WERI-Rb-1 (cell line): ENCODE measurements at regions not wholly inside any gene's neighbourhood (a gene's known extent, or its start where the extent isn't known, plus 50 kb on each side); places are given as distances from the start of the nearest gene placed in this dataset.

Experiments
- DNase-seq: peaks from one replicate; pipeline ENCODE4 v3.0.0-alpha.2; 2020
- H3K27ac ChIP-seq: fragments of 250-450 bp; sonication (Bioruptor Pico); 2 replicates; pipeline ENCODE4 v1.5.1; 2020; ENCODE audit warnings: mild to moderate bottlenecking, moderate library complexity
- H3K27me3 ChIP-seq: fragments of 250-450 bp; sonication (Bioruptor Pico); 2 replicates; pipeline ENCODE4 v1.5.1; 2021; ENCODE audit warnings: mild to moderate bottlenecking, low read depth, moderate library complexity; ENCODE audit not compliant: insufficient read depth, severe bottlenecking
- H3K36me3 ChIP-seq: fragments of 250-450 bp; sonication (Bioruptor Pico); 2 replicates; pipeline ENCODE4 v1.5.1; 2020; ENCODE audit warnings: mild to moderate bottlenecking, moderate library complexity
- H3K4me3 ChIP-seq: 2 replicates; pipeline ENCODE4 v1.5.1; 2011; ENCODE audit warnings: low read depth, mild to moderate bottlenecking, control low read depth, low read length
- H3K9me3 ChIP-seq: fragments of 250-450 bp; sonication (Bioruptor Pico); 2 replicates; pipeline ENCODE4 v1.5.1; 2021; ENCODE audit warnings: mild to moderate bottlenecking, moderate library complexity; ENCODE audit not compliant: severe bottlenecking
- TF ChIP-seq, protein P1 (sequence below): IDR thresholded peaks from 2 replicates; pipeline ENCODE4 v1.5.1; 2011; ENCODE audit warnings: low read depth, mild to moderate bottlenecking, control low read depth, inconsistent platforms, low read length

DNA sequence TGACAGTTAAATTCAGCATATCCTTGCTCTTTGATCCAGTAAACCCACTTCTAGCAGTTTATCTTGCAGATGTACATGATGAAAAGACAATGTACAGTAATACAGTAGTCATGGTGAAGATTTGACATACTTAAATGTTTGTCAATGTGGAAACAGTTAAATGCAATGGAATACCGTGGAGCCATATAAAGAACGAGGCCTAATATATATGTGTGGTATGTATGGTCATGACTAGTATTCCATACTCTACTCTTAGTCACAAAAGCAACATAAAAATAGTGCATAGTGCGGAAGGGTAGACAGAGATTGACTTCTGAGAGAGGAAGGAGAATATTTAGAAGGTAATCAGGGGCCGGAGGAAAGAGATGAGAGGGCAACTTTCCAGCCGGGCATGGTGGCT is 70.7 kb upstream of the ARMC2 start:
- Histone ChIP-seq H3K9me3 (no peaks in the 10 kb centered on the region), H3K27ac (no peak overlapping the region), H3K36me3 (no peaks in the 10 kb centered on the region), H3K27me3 (no peaks in the 10 kb centered on the region), H3K4me3 (no peak overlapping the region)
- TF ChIP-seq, protein P1, sequence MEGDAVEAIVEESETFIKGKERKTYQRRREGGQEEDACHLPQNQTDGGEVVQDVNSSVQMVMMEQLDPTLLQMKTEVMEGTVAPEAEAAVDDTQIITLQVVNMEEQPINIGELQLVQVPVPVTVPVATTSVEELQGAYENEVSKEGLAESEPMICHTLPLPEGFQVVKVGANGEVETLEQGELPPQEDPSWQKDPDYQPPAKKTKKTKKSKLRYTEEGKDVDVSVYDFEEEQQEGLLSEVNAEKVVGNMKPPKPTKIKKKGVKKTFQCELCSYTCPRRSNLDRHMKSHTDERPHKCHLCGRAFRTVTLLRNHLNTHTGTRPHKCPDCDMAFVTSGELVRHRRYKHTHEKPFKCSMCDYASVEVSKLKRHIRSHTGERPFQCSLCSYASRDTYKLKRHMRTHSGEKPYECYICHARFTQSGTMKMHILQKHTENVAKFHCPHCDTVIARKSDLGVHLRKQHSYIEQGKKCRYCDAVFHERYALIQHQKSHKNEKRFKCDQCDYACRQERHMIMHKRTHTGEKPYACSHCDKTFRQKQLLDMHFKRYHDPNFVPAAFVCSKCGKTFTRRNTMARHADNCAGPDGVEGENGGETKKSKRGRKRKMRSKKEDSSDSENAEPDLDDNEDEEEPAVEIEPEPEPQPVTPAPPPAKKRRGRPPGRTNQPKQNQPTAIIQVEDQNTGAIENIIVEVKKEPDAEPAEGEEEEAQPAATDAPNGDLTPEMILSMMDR = no peak
- DNase-seq = no peak

DNA sequence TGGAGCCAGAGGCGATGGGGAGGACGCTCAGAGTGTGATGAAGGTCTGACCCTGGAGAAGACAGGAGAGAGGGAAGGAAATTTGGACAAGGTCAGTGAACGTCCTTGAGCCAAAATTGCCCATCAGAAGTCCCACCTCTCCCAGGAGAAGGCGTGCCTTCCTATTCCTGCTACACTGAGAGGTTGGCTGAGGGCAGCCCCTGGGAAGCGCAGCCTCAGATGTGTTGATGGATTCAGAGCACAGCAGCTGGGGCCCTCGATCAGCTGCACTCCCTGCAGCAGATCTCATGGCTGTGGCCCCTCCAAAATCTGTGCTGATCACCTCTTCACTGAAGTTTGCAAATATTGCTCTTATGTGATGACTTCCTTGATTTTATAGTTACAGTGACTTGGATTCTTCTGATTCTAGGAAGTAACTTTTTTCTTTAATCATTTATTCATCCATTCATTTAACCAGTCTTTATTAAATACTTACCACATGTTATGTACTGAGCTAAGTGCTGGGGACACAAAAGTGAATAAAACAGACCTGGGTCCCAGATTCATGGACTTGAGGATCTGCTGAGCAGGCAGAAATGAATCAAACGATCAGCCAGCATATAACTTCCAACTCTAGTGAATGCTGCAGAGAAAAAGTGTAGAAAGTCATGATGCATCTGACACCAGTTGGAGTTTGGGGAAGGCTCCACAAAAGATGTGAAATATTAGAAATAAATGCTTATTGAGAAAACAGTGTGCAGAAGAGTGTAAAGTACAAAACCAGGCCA is 69.6 kb upstream of the ARMC2 start:
- DNase-seq = no peak
- H3K4me3 ChIP-seq = no peak overlapping the region
- no peaks in the 10 kb centered on the region for H3K27me3 ChIP-seq
- no peak overlapping the region for H3K27ac ChIP-seq
- TF ChIP-seq, protein P1 = no peak
- H3K36me3 ChIP-seq = no peaks in the 10 kb centered on the region
- H3K9me3 ChIP-seq = no peaks in the 10 kb centered on the region

DNA sequence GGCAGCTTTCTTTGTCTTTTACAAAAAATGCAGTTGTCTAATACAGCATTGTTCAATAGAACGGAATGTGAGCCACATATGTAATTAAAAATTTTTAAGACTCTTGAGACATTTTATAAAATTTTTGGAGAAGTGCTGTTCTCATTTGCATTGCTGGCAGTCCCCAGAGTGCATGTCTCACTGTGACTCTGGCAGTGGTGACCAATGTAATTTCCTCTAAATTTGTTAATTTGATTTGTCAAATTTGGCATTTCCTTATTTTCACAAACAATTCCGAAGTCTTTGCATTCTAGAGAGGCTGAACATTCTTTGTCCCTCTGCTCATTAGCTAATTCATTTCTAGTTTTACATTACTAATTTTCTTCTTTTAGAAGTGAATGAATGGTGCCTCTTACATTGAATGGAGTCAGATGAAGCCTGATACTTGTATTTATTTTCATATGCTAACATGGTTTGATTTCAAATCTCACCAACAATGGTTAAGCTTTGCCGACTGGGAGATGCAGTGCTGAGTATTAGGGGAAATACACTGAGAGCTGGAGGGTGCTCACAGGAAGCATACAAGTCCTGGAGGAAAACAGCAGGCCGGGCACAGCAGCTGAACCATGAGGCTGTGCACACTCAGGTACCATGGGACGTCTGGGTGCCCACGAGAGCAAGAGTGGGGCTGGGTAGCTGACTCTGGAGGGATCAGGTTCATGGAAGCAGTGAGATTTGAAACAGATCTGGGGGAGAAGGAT is 68.5 kb upstream of the ARMC2 start:
- H3K4me3 ChIP-seq = no peak overlapping the region
- DNase-seq = no peak

DNA sequence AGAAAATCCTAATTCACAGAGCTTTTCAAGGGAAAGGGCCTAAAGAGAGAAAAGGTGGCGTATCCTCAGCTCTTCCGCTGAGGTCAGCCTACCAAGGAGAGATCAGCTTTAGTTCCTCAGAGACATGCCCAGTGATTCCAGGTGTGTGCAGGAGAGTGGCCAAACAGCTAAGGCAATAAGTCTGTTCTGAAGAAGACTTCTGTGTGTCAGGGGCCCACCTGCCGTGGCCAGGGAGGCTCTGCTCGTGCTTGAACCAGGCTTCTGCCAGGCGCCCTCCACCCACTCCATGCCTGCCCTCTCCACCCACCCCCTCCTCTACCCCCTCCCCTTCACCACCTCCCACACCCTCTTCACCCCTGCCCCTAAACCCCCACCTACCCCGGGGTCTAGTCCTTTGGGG is 67.4 kb upstream of the ARMC2 start:
- H3K27me3 ChIP-seq = no peaks in the 10 kb centered on the region
- H3K4me3 ChIP-seq = no peak overlapping the region
- no peak overlapping the region for H3K27ac ChIP-seq
- H3K36me3 ChIP-seq = no peaks in the 10 kb centered on the region
- no peaks in the 10 kb centered on the region for H3K9me3 ChIP-seq
- TF ChIP-seq, protein P1 = no peak
- no peak for DNase-seq

More for the DNA sequence above, 68.5 kb upstream of the ARMC2 start:
- H3K27me3 ChIP-seq = no peaks in the 10 kb centered on the region
- TF ChIP-seq, protein P1 = no peak
- no peaks in the 10 kb centered on the region for H3K9me3 ChIP-seq
- H3K27ac ChIP-seq = no peak overlapping the region
- H3K36me3 ChIP-seq = no peaks in the 10 kb centered on the region

DNA sequence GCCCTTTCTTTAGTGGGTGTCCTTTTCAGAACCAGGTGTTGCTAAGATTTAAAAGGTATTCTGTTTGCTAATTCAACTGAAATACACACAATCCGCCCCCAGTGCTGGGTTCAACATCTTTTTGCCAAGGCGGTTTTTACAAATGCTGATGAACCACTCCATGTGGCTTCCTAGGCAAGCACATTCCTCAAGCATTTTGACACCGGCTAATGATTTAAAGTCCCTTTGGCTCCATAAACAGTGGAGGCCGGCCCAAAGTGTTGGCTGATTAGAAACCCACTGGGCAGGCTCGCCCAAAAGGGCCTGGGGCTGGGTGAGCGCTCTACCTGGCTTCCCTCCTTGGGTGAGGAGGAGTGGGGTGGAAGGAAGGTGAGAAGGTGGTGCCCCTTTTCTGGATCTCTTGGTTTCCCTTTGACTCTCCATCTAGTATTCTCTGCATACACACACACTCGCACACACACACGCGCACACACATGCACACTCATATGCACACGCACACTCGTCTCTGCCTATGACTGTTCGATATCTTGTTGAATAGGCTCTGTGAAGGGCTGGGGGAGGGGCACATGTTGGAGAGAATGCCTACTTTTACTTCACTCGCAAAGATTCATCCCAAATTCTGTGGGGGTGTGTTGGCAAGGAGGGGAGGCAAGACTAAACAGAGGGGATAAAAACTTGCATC is 66.7 kb upstream of the ARMC2 start:
- H3K4me3 ChIP-seq = no peak overlapping the region
- no peaks in the 10 kb centered on the region for H3K27me3 ChIP-seq
- no peaks in the 10 kb centered on the region for H3K9me3 ChIP-seq
- H3K27ac ChIP-seq = no peak overlapping the region
- TF ChIP-seq, protein P1 = no peak
- H3K36me3 ChIP-seq = no peaks in the 10 kb centered on the region
- DNase-seq = no peak
